PC-9 (cell line): ENCODE measurements at regions not wholly inside any gene's neighbourhood (a gene's known extent, or its start where the extent isn't known, plus 50 kb on each side); places are given as distances from the start of the nearest gene placed in this dataset.

Source experiments
- BruUV-seq: library from RNA; stranded (reverse); fragments of 400-500 nt; replicated peaks from 2 replicates; lab custom pipeline; 2021; lab: Mats Ljungman, UMichigan
- CTCF ChIA-PET: fragments of 300-600 bp; sonication (Branson Sonifier 250); formaldehyde crosslinking; loops from one replicate; lab custom pipeline; 2022; ENCODE audit warnings: antibody characterized with exemption; lab: Charles Lee
- POLR2A ChIA-PET: fragments of 300-600 bp; sonication (Branson Sonifier 250); formaldehyde crosslinking; loops from one replicate; lab custom pipeline; 2022; ENCODE audit warnings: antibody characterized with exemption; ENCODE audit not compliant: unreplicated experiment; lab: Charles Lee
- DNase-seq, 2 experiments: peaks; one replicate each; pipeline versions ENCODE4 v3.0.0 to v3.0.0-alpha.2; 2015 to 2022; ENCODE audit warnings: mixed read lengths in 1 of 2
- H2AFZ ChIP-seq: fragments of 200-600 bp; sonication (generic); 2 replicates; pipeline ENCODE4 v1.8.1; 2017; ENCODE audit warnings: antibody characterized with exemption
- H3F3A ChIP-seq: fragments of 200-600 bp; sonication (generic); 2 replicates; pipeline ENCODE4 v1.8.1; 2017; ENCODE audit warnings: antibody characterized with exemption, mild to moderate bottlenecking, low read depth; ENCODE audit not compliant: insufficient read depth
- H3K27ac ChIP-seq: fragments of 200-600 bp; sonication (generic); 2 replicates; pipeline ENCODE4 v1.6.1; 2016; ENCODE audit warnings: mixed run types
- H3K27me3 ChIP-seq: fragments of 200-600 bp; sonication (generic); 2 replicates; pipeline ENCODE4 v1.6.1; 2016; ENCODE audit warnings: low read depth, mixed run types; ENCODE audit not compliant: insufficient read depth
- H3K36me3 ChIP-seq: fragments of 200-600 bp; sonication (generic); 2 replicates; pipeline ENCODE4 v1.6.1; 2016; ENCODE audit warnings: low read depth, mixed run types
- H3K4me1 ChIP-seq: fragments of 200-600 bp; sonication (generic); replicated peaks from 2 replicates; pipeline ENCODE4 v1.6.1; 2016; ENCODE audit warnings: mixed run types; ENCODE audit not compliant: insufficient read depth
- H3K4me2 ChIP-seq: fragments of 200-600 bp; sonication (generic); 2 replicates; pipeline ENCODE4 v1.6.1; 2017; ENCODE audit warnings: mixed run types
- H3K4me3 ChIP-seq: fragments of 200-600 bp; sonication (generic); 2 replicates; pipeline ENCODE4 v1.6.1; 2016; ENCODE audit warnings: mixed run types
- H3K79me2 ChIP-seq: fragments of 200-600 bp; sonication (generic); 2 replicates; pipeline ENCODE4 v1.6.1; 2017; ENCODE audit warnings: low read depth, mixed run types
- H3K9me2 ChIP-seq: fragments of 200-600 bp; sonication (generic); 2 replicates; pipeline ENCODE4 v1.8.1; 2017; ENCODE audit warnings: mild to moderate bottlenecking; ENCODE audit not compliant: insufficient read depth
- H3K9me3 ChIP-seq: fragments of 200-600 bp; sonication (generic); 2 replicates; pipeline ENCODE4 v1.8.1; 2016; ENCODE audit warnings: low read depth; ENCODE audit not compliant: insufficient read depth
- H4K20me1 ChIP-seq: fragments of 200-600 bp; sonication (generic); 2 replicates; pipeline ENCODE4 v1.8.1; 2017; ENCODE audit not compliant: insufficient read depth
- CTCF ChIP-seq: fragments of 200-600 bp; sonication (generic); conservative IDR thresholded peaks from 2 replicates; pipeline ENCODE4 v1.6.1; 2017; ENCODE audit warnings: mixed run types, antibody characterized with exemption, mild to moderate bottlenecking, moderate library complexity
- EZH2 ChIP-seq: fragments of 200-600 bp; sonication (generic); IDR thresholded peaks from 2 replicates; pipeline ENCODE4 v1.8.0; 2017; ENCODE audit warnings: antibody characterized with exemption, low read depth
- intact Hi-C: fragments of 100-400 bp; cut with micrococcal nuclease; formaldehyde crosslinking; loops from one replicate; pipeline ENCODE4 v1.10.0; 2022; ENCODE audit not compliant: unreplicated experiment

DNA sequence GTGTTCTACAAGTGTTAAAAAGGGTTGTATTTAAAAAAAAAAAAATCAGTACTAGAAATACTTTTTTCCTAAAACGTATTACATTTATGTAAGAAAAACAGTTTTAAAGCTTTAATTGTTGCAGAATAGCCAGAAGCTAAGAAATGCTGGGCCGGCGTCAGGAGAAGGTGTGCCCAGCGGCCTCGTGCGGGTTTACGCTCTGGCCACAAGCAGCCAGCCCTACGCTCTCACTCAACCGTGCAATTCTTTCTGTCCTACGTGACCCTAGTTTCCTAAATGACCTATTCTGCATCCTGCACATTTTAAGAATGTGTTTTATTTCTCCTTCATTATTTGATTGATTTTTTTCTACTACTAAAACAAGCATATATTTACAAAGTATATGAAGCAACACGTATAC is 279.7 kb upstream of the KLF14 start:
- peaks cover 51% of the 10 kb centered on the region for H4K20me1 ChIP-seq
- intact Hi-C loops = no loop called here
- no peak overlapping the region for H3K27ac ChIP-seq
- no peaks in the 10 kb centered on the region for H3K9me2 ChIP-seq
- no peak overlapping the region for H3K4me3 ChIP-seq
- BruUV-seq = no TSS peak
- H3K9me3 ChIP-seq = no peaks in the 10 kb centered on the region
- no peak overlapping the region for H2AFZ ChIP-seq
- no peak for DNase-seq
- CTCF ChIA-PET = interaction anchor here (0.7 kb wide), 1 partner anchor 227 kb away, joined by 3 read pairs; no protein-coding TSS in a partner anchor
- no peak for TF ChIP-seq EZH2
- no peak for TF ChIP-seq CTCF
- H3K4me2 ChIP-seq = no peak overlapping the region
- no peaks in the 10 kb centered on the region for H3K27me3 ChIP-seq
- POLR2A ChIA-PET = no interaction called here
- H3K36me3 ChIP-seq = peaks cover 27% of the 10 kb centered on the region; the same call in 1 of the 2 replicates
- peaks cover 86% of the 10 kb centered on the region for H3F3A ChIP-seq
- H3K4me1 ChIP-seq = peaks cover 99% of the 10 kb centered on the region
- H3K79me2 ChIP-seq = peaks cover 100% of the 10 kb centered on the region

GRCh38 chr7:131014906-131015656 is 281.1 kb upstream of the KLF14 start:
- Histone ChIP-seq H3K4me2 (peak overlapping the region; percentile 41; the same call in 1 of the 2 replicates), H3K27ac (peak overlapping the region; percentile 73; the same call in 1 of the 2 replicates), H3K36me3 (peaks cover 36% of the 10 kb centered on the region), H3F3A (peaks cover 84% of the 10 kb centered on the region), H3K4me1 (peaks cover 86% of the 10 kb centered on the region), H3K4me3 (no peak overlapping the region), H3K9me3 (no peaks in the 10 kb centered on the region), H3K27me3 (no peaks in the 10 kb centered on the region), H2AFZ (no peak overlapping the region), H3K79me2 (peaks cover 98% of the 10 kb centered on the region), H3K9me2 (no peaks in the 10 kb centered on the region), H4K20me1 (peaks cover 40% of the 10 kb centered on the region)
- TF ChIP-seq CTCF (no peak), EZH2 (no peak)
- ChIA-PET CTCF (no interaction called here), POLR2A (no interaction called here)
- BruUV-seq = no TSS peak
- DNase-seq = no peak
- intact Hi-C loops = no loop called here

- POLR2A ChIA-PET = no interaction called here
- CTCF ChIA-PET = interaction anchor here (0.7 kb wide), 1 partner anchor 103 kb away, joined by 3 read pairs; no protein-coding TSS in a partner anchor
- TF ChIP-seq CTCF = no peak
- TF ChIP-seq EZH2 = no peak
Observed at GRCh38 chr7:131015657-131015958, 281.6 kb upstream of the KLF14 start.

More at GRCh38 chr7:131015657-131015958, 281.6 kb upstream of the KLF14 start:
- H3K79me2 ChIP-seq = peaks cover 98% of the 10 kb centered on the region
- H3K9me3 ChIP-seq = no peaks in the 10 kb centered on the region
- H4K20me1 ChIP-seq = peaks cover 42% of the 10 kb centered on the region
- H3F3A ChIP-seq = peaks cover 81% of the 10 kb centered on the region
- H3K4me3 ChIP-seq = no peak overlapping the region
- no peaks in the 10 kb centered on the region for H3K9me2 ChIP-seq
- peak overlapping the region; percentile 41 for H3K4me2 ChIP-seq
- peaks cover 31% of the 10 kb centered on the region for H3K36me3 ChIP-seq
- peak overlapping the region; percentile 73 for H3K27ac ChIP-seq
- intact Hi-C loops = no loop called here
- H3K27me3 ChIP-seq = no peaks in the 10 kb centered on the region
- BruUV-seq = no TSS peak
- H2AFZ ChIP-seq = no peak overlapping the region
- peaks cover 82% of the 10 kb centered on the region for H3K4me1 ChIP-seq
- peak; percentile 27 to 84 for DNase-seq
